ENCODE measurements at regions not wholly inside any gene's neighbourhood (a gene's known extent, or its start where the extent isn't known, plus 50 kb on each side); places are given as distances from the start of the nearest gene placed in this dataset.

- DNase-seq (ENCODE audit: low spot score in 2 of 2), result no peak
- Histone ChIP-seq H3K4me1 (no peaks in the 10 kb centered on the region), H3K27ac (no peak overlapping the region), H3K27me3 (no peaks in the 10 kb centered on the region), H3K36me3 (no peaks in the 10 kb centered on the region), H3K4me3 (no peak overlapping the region), H3K9me3 (no peaks in the 10 kb centered on the region)
- 78 to 89% methylated on average over 1 of the region's 1 CpG for WGBS, 2 donors
- TF ChIP-seq, protein P1, sequence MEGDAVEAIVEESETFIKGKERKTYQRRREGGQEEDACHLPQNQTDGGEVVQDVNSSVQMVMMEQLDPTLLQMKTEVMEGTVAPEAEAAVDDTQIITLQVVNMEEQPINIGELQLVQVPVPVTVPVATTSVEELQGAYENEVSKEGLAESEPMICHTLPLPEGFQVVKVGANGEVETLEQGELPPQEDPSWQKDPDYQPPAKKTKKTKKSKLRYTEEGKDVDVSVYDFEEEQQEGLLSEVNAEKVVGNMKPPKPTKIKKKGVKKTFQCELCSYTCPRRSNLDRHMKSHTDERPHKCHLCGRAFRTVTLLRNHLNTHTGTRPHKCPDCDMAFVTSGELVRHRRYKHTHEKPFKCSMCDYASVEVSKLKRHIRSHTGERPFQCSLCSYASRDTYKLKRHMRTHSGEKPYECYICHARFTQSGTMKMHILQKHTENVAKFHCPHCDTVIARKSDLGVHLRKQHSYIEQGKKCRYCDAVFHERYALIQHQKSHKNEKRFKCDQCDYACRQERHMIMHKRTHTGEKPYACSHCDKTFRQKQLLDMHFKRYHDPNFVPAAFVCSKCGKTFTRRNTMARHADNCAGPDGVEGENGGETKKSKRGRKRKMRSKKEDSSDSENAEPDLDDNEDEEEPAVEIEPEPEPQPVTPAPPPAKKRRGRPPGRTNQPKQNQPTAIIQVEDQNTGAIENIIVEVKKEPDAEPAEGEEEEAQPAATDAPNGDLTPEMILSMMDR (IDR thresholded peaks at IDR 0.05), result no peak
- no peak for TF ChIP-seq POLR2A (IDR thresholded peaks at IDR 0.05)
Measured at GRCh38 chr11:92633820-92634219, 335.6 kb upstream of the MTNR1B start.

- 67 to 72% methylated on average over 3 of the region's 3 CpGs for WGBS, 2 donors
- DNase-seq (ENCODE audit: low spot score in 2 of 2), result no peak
- Histone ChIP-seq H3K27me3 (no peaks in the 10 kb centered on the region), H3K27ac (no peak overlapping the region), H3K4me3 (no peak overlapping the region), H3K4me1 (no peaks in the 10 kb centered on the region), H3K9me3 (no peaks in the 10 kb centered on the region), H3K36me3 (no peaks in the 10 kb centered on the region)
- TF ChIP-seq, protein P1 (IDR thresholded peaks at IDR 0.05), result no peak
- no peak for TF ChIP-seq POLR2A (IDR thresholded peaks at IDR 0.05)
Measured at GRCh38 chr11:92636543-92637188, 332.8 kb upstream of the MTNR1B start.

DNA sequence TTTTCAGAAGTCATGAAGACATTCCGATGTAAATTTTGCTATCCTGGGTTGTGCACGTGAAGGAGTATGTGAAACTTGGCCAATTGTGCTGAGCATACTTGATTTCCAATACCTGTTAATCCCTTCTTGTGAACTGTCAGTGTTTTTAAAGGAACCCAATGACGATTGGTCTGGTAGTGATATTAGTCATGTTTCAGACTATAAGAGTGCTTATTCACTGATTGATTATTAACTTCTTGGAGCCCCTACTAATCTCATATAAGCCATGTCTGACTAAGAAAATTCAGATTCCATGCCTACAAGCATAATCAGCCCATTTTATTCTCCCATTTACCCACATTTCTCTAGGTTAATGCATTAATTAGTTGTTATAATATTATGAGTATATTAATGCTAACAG lies 330.8 kb upstream of the MTNR1B start:
- 92 to 94% methylated on average over 3 of the region's 3 CpGs for WGBS, 2 donors
- H3K27me3 ChIP-seq, result no peaks in the 10 kb centered on the region
- H3K27ac ChIP-seq, result no peak overlapping the region
- H3K4me1 ChIP-seq, result no peaks in the 10 kb centered on the region
- H3K36me3 ChIP-seq, result no peaks in the 10 kb centered on the region
- TF ChIP-seq, protein P1 (IDR thresholded peaks at IDR 0.05), result no peak
- TF ChIP-seq POLR2A (IDR thresholded peaks at IDR 0.05) (no peak), EP300 (IDR thresholded peaks at IDR 0.05) (no peak)
- H3K4me3 ChIP-seq, result no peak overlapping the region
- H3K9me3 ChIP-seq, result no peaks in the 10 kb centered on the region
- no peak for DNase-seq (ENCODE audit: low spot score in 2 of 2)

DNA sequence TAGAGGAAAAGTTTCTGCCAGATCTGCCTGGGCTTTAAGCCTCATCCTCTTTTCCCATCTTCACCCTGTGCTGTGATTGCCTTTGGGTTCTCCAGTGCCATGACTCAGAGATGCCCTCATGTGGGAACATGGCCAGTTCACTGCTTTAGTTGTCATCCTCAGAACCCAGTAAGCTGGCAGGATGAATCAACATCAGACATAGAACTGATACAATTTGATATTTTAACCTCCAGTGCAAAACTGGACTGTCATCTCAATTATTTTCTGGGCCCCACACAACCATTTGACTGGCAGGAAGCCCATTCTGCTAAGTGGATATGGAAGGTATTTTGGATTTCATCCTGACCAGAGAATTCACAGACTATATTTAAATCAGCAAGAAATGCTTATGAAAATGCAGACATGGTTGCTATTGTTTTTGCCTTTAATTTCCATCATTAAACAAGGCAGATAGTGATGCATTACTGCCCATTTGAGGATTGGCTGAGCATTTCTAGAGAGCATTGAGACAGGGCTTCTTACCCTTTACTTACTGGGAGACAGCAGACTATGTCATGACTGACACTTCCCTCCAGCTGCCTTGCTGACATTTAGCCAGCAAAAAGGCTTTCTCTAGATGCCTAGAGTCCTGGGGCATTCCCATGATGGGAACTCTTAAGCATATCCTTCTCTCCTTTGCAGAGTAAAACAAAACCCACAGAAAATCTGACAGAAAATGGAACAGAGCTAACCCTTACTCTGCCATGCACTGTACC lies 327.1 kb upstream of the MTNR1B start:
- TF ChIP-seq POLR2A (IDR thresholded peaks at IDR 0.05) (no peak), EP300 (IDR thresholded peaks at IDR 0.05) (no peak)
- TF ChIP-seq, protein P1 (IDR thresholded peaks at IDR 0.05), result no peak
- no peaks in the 10 kb centered on the region for H3K4me1 ChIP-seq
- H3K4me3 ChIP-seq, result no peak overlapping the region
- H3K27ac ChIP-seq, result no peak overlapping the region
- H3K27me3 ChIP-seq, result no peaks in the 10 kb centered on the region
- DNase-seq (ENCODE audit: low spot score in 2 of 2), result no peak
- H3K36me3 ChIP-seq, result no peaks in the 10 kb centered on the region
- no peaks in the 10 kb centered on the region for H3K9me3 ChIP-seq

DNA sequence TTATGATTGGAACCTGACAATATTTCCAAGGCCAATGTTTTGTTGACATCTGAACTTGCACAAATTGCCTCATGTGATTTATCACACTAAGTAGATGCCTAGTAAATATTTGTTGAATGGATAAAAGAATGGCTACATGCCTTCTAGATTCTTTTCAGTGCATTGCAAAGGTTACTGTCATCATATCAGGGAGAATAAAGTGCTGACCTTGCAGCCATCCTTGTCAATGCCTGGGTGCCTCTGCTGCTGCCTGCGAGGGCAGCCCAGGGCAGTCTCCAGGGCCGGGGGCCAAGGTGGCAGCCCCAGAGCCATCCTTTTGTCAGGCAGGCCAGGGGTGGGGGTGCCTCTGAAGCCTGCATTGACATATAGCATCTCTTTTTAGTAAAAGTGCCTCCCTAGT lies 325.6 kb upstream of the MTNR1B start:
- no peaks in the 10 kb centered on the region for H3K4me1 ChIP-seq
- H3K4me3 ChIP-seq, result no peak overlapping the region
- 60 to 77% methylated on average over 2 of the region's 2 CpGs for WGBS, 2 donors
- no peak for DNase-seq (ENCODE audit: low spot score in 2 of 2)
- H3K27me3 ChIP-seq, result no peaks in the 10 kb centered on the region
- H3K36me3 ChIP-seq, result no peaks in the 10 kb centered on the region
- H3K27ac ChIP-seq, result no peak overlapping the region
- no peaks in the 10 kb centered on the region for H3K9me3 ChIP-seq
- no peak for TF ChIP-seq POLR2A (IDR thresholded peaks at IDR 0.05)
- TF ChIP-seq, protein P1 (IDR thresholded peaks at IDR 0.05), result no peak
- TF ChIP-seq EP300 (IDR thresholded peaks at IDR 0.05), result no peak
